Dendritic cell treated with granulocyte-macrophage colony-stimulating factor and Interleukin-4, amounts not matched to agents 40 ng/mL and 50 ng/mL, for 4 days (primary cell): ENCODE measurements at regions not wholly inside any gene's neighbourhood (a gene's known extent, or its start where the extent isn't known, plus 50 kb on each side); places are given as distances from the start of the nearest gene placed in this dataset.
"Not testable (repeated sequence)": the region's sequence is repeated elsewhere in the genome, so short reads cannot be mapped to it uniquely, and the experiment has no call there.

Experiments
- H3K27ac Mint-ChIP-seq: one replicate; pipeline ENCODE4 v1.8.0; 2022; ENCODE audit warnings: mild to moderate bottlenecking, mixed read lengths
- H3K27me3 Mint-ChIP-seq: one replicate; pipeline ENCODE4 v1.8.0; 2022; ENCODE audit warnings: mild to moderate bottlenecking, mixed read lengths
- H3K36me3 Mint-ChIP-seq: one replicate; pipeline ENCODE4 v1.8.0; 2022; ENCODE audit warnings: low read depth, mixed read lengths
- H3K4me1 Mint-ChIP-seq: one replicate; pipeline ENCODE4 v1.8.0; 2022; ENCODE audit warnings: low read depth, mixed read lengths
- H3K4me3 Mint-ChIP-seq: one replicate; pipeline ENCODE4 v1.8.0; 2022; ENCODE audit warnings: mild to moderate bottlenecking, moderate library complexity, mixed read lengths
- H3K9me3 Mint-ChIP-seq: one replicate; pipeline ENCODE4 v1.8.0; 2022; ENCODE audit warnings: mixed read lengths
- intact Hi-C: fragments of 100-400 bp; cut with micrococcal nuclease; formaldehyde crosslinking; loops from one replicate; pipeline ENCODE4 v1.15.0; 2022

- Mint-ChIP-seq H3K27ac (no peak overlapping the region), H3K4me1 (peaks cover 5% of the 10 kb centered on the region), H3K36me3 (no peaks in the 10 kb centered on the region), H3K9me3 (no peaks in the 10 kb centered on the region), H3K4me3 (no peak overlapping the region), H3K27me3 (peaks cover 1% of the 10 kb centered on the region)
- intact Hi-C loops = loop anchor here (5.0 kb wide), 1 partner anchor 114 kb away; no protein-coding TSS in a partner anchor
Measured at GRCh38 chrX:65873385-65873784, 166.5 kb downstream of the VSIG4 start.

DNA sequence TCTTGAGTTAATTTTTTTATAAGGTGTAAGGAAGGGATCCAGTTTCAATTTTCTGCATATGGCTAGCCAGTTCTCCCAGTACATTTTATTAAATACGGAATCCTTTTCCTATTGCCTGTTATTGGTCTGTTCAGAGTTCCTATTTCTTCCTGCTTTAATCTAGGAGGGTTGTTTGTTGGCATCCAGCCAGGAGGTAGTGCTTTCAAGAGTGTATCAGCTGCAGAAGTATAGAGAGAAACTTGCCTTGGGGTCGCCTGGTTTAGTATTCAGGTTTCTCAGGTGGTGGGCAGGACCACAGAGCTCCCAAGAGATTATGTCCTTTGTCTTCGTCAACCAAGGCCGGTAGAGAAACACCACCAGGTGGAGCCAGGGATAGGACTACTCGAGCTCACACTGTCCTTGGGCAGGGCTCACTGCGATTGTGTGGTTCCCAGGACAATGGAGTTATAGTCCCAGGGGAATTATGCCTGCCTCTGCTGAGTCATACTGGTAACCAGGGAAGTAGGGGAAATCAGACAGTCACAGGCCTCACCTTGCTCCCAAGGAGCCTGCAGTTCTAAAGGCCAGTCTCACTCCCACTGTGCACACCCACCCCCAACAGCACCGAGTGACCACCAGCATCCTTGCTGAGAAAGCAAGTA is 168.1 kb downstream of the VSIG4 start:
- Mint-ChIP-seq H3K27me3 (peaks cover 1% of the 10 kb centered on the region), H3K4me1 (peaks cover 5% of the 10 kb centered on the region), H3K36me3 (no peaks in the 10 kb centered on the region), H3K9me3 (no peaks in the 10 kb centered on the region), H3K4me3 (no peak overlapping the region), H3K27ac (peak overlapping the region; percentile 47)
- intact Hi-C loops = loop anchor here (5.0 kb wide), 1 partner anchor 116 kb away; no protein-coding TSS in a partner anchor

GRCh38 chrX:65870544-65870943 is 169.3 kb downstream of the VSIG4 start:
- H3K9me3 Mint-ChIP-seq, H3K27ac Mint-ChIP-seq, H3K27me3 Mint-ChIP-seq, H3K4me3 Mint-ChIP-seq, H3K4me1 Mint-ChIP-seq, H3K36me3 Mint-ChIP-seq: not testable (repeated sequence)
- intact Hi-C loops = loop anchor here (5.0 kb wide), 1 partner anchor 117 kb away; no protein-coding TSS in a partner anchor

- Mint-ChIP-seq H3K4me3 (no peak overlapping the region), H3K9me3 (no peaks in the 10 kb centered on the region), H3K27ac (no peak overlapping the region), H3K4me1 (peaks cover 3% of the 10 kb centered on the region), H3K27me3 (no peaks in the 10 kb centered on the region), H3K36me3 (no peaks in the 10 kb centered on the region)
- intact Hi-C loops = no loop called here
Measured at GRCh38 chrX:65866773-65867172, 173.1 kb downstream of the VSIG4 start.

DNA sequence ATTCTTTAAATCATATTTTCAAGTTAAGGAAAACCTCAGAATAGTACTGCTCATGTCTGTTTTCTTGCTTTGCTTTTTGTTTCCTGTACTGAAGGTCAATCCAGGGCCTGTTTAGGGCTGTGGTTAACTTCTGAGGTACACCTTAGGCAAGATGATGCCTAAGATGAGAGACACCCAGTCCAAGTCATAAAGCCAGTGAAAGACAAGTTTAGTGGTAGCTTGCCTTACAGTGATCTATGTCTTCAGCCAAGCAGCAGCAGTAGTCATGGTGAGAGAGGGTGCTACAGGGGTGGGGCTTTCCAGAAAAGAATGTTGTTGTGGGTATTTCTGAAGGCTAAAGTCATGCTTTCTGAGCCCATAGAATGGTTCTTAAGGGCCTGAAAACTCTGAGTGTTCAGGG is 173.7 kb downstream of the VSIG4 start:
- H3K27me3 Mint-ChIP-seq = no peaks in the 10 kb centered on the region
- no peaks in the 10 kb centered on the region for H3K36me3 Mint-ChIP-seq
- intact Hi-C loops = no loop called here
- H3K4me3 Mint-ChIP-seq = no peak overlapping the region
- no peaks in the 10 kb centered on the region for H3K9me3 Mint-ChIP-seq
- peaks cover 8% of the 10 kb centered on the region for H3K4me1 Mint-ChIP-seq
- no peak overlapping the region for H3K27ac Mint-ChIP-seq

- Mint-ChIP-seq H3K36me3 (no peaks in the 10 kb centered on the region), H3K27ac (no peak overlapping the region), H3K9me3 (no peaks in the 10 kb centered on the region), H3K27me3 (peaks cover 1% of the 10 kb centered on the region), H3K4me3 (no peak overlapping the region), H3K4me1 (peaks cover 8% of the 10 kb centered on the region)
- intact Hi-C loops = no loop called here
Measured at GRCh38 chrX:65862638-65863037, 177.2 kb downstream of the VSIG4 start.

GRCh38 chrX:65859299-65859698 is 180.6 kb downstream of the VSIG4 start:
- Mint-ChIP-seq H3K4me1 (peaks cover 8% of the 10 kb centered on the region), H3K36me3 (no peaks in the 10 kb centered on the region), H3K27ac (no peak overlapping the region), H3K9me3 (peaks cover 13% of the 10 kb centered on the region), H3K27me3 (peaks cover 1% of the 10 kb centered on the region), H3K4me3 (no peak overlapping the region)
- intact Hi-C loops = no loop called here

DNA sequence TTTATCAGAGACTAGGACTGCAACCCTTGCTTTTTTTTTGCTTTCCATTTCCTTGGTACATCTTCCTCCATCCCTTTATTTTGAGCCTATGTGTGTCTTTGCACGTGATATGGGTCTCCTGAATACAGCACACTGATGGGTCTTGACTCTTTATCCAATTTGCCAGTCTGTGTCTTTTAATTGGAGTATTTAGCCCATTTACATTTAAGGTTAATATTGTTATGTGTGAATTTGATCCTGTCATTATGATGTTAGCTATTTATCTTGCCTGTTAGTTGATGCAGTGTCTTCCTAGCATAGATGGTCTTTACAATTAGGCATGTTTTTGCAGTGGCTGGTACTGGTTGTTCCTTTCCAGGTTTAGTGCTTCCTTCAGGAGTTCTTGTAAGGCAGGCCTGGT is 185.4 kb downstream of the VSIG4 start:
- H3K27ac Mint-ChIP-seq, H3K36me3 Mint-ChIP-seq, intact Hi-C loops, H3K4me3 Mint-ChIP-seq, H3K4me1 Mint-ChIP-seq, H3K27me3 Mint-ChIP-seq: not testable (repeated sequence)
- H3K9me3 Mint-ChIP-seq = peaks cover 23% of the 10 kb centered on the region

DNA sequence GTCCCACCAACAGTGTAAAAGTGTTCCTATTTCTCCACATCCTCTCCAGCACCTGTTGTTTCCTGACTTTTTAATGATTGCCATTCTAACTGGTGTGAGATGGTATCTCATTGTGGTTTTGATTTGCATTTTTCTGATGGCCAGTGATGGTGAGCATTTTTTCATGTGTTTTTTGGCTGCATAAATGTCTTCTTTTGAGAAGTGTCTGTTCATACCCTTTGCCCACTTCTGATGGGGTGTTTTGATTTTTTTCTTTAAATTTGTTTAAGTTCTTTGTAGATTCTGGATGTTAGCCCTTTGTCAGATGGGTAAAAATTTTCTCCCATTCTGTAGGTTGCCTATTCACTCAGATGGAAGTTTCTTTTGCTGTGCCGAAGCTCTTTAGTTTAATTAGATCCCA is 183.9 kb downstream of the MSN start:
- H3K27me3 Mint-ChIP-seq, H3K27ac Mint-ChIP-seq, H3K4me3 Mint-ChIP-seq, H3K4me1 Mint-ChIP-seq, intact Hi-C loops, H3K36me3 Mint-ChIP-seq: not testable (repeated sequence)
- peaks cover 23% of the 10 kb centered on the region for H3K9me3 Mint-ChIP-seq

DNA sequence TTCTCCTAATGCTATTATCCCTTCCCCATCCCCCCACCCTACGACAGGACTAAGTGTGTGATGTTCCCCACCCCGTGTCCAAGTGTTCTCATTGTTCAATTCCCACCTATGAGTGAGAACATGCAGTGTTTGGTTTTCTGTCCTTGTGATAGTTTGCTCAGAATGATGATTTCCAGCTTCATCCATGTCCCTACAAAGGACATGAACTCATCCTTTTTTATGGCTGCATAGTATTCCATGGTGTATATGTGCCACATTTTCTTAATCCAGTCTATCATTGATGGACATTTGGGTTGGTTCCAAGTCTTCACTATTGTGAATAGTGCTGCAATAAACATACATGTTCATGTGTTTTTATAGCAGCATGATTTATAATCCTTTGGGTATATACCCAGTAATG is 183.4 kb downstream of the MSN start:
- H3K36me3 Mint-ChIP-seq, H3K4me3 Mint-ChIP-seq, intact Hi-C loops, H3K27ac Mint-ChIP-seq, H3K4me1 Mint-ChIP-seq, H3K27me3 Mint-ChIP-seq: not testable (repeated sequence)
- H3K9me3 Mint-ChIP-seq = peaks cover 23% of the 10 kb centered on the region

DNA sequence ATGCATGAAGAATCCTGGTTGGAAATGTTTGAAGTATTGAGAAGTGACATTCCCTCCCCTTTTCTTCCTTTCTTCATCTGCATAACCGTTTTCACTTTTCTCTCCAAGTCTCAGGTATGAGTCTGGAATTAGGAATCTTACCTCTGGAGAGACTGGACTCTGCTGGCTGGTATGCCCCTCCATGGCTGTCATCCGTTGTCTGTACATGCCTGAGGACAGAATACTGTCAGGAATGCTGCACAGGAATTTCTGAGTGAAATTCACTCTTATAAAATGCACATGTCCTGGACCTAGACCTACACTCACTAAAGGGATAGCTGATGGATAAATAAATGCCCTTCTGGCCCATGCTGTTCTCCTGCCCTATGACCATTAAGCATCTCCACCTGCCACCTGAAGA is 179.5 kb downstream of the MSN start:
- Mint-ChIP-seq H3K4me3 (no peak overlapping the region), H3K27me3 (no peaks in the 10 kb centered on the region), H3K36me3 (no peaks in the 10 kb centered on the region), H3K27ac (no peak overlapping the region), H3K9me3 (no peaks in the 10 kb centered on the region), H3K4me1 (peaks cover 2% of the 10 kb centered on the region)
- intact Hi-C loops = no loop called here

DNA sequence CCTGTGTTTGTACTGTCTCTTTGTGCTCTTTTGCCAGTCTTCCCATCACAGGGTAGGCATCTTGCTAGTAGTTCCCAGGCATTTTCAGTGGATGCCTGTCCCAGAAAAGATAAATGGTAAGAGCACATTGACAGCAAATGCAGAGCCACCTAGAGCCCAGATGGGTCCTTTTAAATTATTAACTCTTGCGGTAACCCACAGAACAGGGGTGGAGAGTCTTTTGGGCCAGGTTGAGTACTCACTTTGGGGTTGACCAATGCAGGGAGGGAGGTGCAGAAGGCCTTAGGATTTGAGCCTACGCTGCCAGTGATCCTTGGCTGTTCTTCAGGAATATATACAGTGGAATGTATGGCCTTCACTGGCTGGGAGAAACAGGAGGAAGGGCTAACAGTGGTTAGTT is 173.8 kb downstream of the MSN start:
- peak overlapping the region; percentile 70 for H3K27ac Mint-ChIP-seq
- H3K36me3 Mint-ChIP-seq = no peaks in the 10 kb centered on the region
- H3K4me1 Mint-ChIP-seq = peaks cover 29% of the 10 kb centered on the region
- no peaks in the 10 kb centered on the region for H3K27me3 Mint-ChIP-seq
- H3K4me3 Mint-ChIP-seq = no peak overlapping the region
- intact Hi-C loops = no loop called here
- H3K9me3 Mint-ChIP-seq = no peaks in the 10 kb centered on the region

DNA sequence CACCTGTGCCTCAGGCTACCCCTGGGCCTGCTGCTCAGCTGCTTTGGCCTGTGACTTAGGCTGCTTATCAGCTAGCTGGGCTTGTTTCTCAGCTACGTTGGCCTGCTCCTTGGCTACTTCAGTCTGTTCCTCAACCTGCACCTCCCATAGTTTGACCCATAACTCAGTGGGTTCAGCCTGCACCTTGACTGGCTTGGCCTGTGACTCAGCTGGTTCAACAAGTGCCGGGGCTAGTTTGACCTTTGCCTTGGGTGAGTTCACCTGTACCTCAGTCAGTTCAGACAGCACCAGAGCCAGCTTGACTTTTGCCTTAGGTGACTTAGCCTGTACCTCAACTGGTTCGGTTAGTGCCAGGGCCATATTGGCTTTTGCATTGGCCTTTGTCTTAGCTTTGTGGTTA is 171.2 kb downstream of the MSN start:
- intact Hi-C loops = no loop called here
- no peaks in the 10 kb centered on the region for H3K27me3 Mint-ChIP-seq
- H3K36me3 Mint-ChIP-seq = no peaks in the 10 kb centered on the region
- H3K27ac Mint-ChIP-seq = no peak overlapping the region
- H3K9me3 Mint-ChIP-seq = no peaks in the 10 kb centered on the region
- no peak overlapping the region for H3K4me3 Mint-ChIP-seq
- peaks cover 29% of the 10 kb centered on the region for H3K4me1 Mint-ChIP-seq

- H3K4me3 Mint-ChIP-seq = no peak overlapping the region
- no peaks in the 10 kb centered on the region for H3K9me3 Mint-ChIP-seq
- H3K36me3 Mint-ChIP-seq = no peaks in the 10 kb centered on the region
- no peak overlapping the region for H3K27ac Mint-ChIP-seq
- no peaks in the 10 kb centered on the region for H3K27me3 Mint-ChIP-seq
- H3K4me1 Mint-ChIP-seq = peaks cover 29% of the 10 kb centered on the region
- intact Hi-C loops = no loop called here
Measured at GRCh38 chrX:65837875-65838549, 170.6 kb downstream of the MSN start.

DNA sequence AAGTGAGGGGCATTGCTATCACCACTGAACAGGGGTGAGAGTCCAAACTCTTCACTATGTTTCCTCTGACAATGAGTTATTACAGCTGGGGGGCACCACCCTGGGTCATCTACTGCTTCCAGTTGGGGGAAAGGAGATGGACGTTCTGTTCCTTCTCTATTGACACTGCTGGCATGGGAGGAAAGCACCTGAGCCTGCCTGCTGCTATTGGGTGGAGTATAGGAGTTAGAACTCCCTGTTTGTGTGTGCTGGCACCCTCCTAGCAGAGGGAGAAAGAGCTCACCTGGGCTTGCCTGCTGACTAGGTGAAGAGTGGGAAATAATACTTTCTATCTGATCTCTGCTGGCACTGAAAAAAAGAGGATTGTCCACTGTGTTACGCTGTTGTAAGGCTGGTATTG is 163.8 kb downstream of the MSN start:
- H3K9me3 Mint-ChIP-seq = peaks cover 10% of the 10 kb centered on the region
- H3K4me1 Mint-ChIP-seq = no peaks in the 10 kb centered on the region
- intact Hi-C loops = no loop called here
- H3K27me3 Mint-ChIP-seq = no peaks in the 10 kb centered on the region
- no peaks in the 10 kb centered on the region for H3K36me3 Mint-ChIP-seq
- no peak overlapping the region for H3K27ac Mint-ChIP-seq
- no peak overlapping the region for H3K4me3 Mint-ChIP-seq
